OCI-LY1 (cell line): ENCODE measurements at regions not wholly inside any gene's neighbourhood (a gene's known extent, or its start where the extent isn't known, plus 50 kb on each side); places are given as distances from the start of the nearest gene placed in this dataset.

Experiments used
- H2AFZ ChIP-seq: fragments of 200-600 bp; sonication (generic), shearing (Covaris generic); 2 replicates; pipeline ENCODE4 v1.6.0; 2014; ENCODE audit warnings: antibody characterized with exemption, mild to moderate bottlenecking, low read length
- H3F3A ChIP-seq: fragments of 200-600 bp; sonication (generic), shearing (Covaris generic); 2 replicates; pipeline ENCODE4 v1.6.0; 2014; ENCODE audit warnings: mild to moderate bottlenecking, antibody characterized with exemption, low read length, moderate library complexity; ENCODE audit not compliant: insufficient read depth
- H3K27ac ChIP-seq: fragments of 200-600 bp; sonication (generic); 2 replicates; pipeline ENCODE4 v1.5.1; 2014; ENCODE audit warnings: low read length, mixed run types, mild to moderate bottlenecking, low read depth; ENCODE audit not compliant: poor library complexity, severe bottlenecking
- H3K27me3 ChIP-seq: fragments of 200-600 bp; sonication (generic); 2 replicates; pipeline ENCODE4 v1.6.0; 2014; ENCODE audit warnings: antibody characterized with exemption, mild to moderate bottlenecking, low read length, moderate library complexity; ENCODE audit not compliant: insufficient read depth
- H3K36me3 ChIP-seq: fragments of 200-600 bp; sonication (generic); 2 replicates; pipeline ENCODE4 v1.6.1; 2014; ENCODE audit warnings: mild to moderate bottlenecking, antibody characterized with exemption, low read length, moderate library complexity, mixed read lengths; ENCODE audit not compliant: insufficient read depth
- H3K4me1 ChIP-seq: fragments of 200-600 bp; sonication (generic); 2 replicates; pipeline ENCODE4 v1.5.1; 2014; ENCODE audit warnings: mild to moderate bottlenecking, low read length, moderate library complexity; ENCODE audit not compliant: insufficient read depth, severe bottlenecking
- H3K4me2 ChIP-seq: fragments of 200-600 bp; sonication (generic), shearing (Covaris generic); 2 replicates; pipeline ENCODE4 v1.6.1; 2014; ENCODE audit warnings: low read length
- H3K4me3 ChIP-seq: fragments of 200-600 bp; sonication (generic); 2 replicates; pipeline ENCODE4 v1.5.1; 2014; ENCODE audit warnings: low read length, low read depth, mild to moderate bottlenecking, mixed read lengths; ENCODE audit not compliant: poor library complexity, severe bottlenecking
- H3K79me2 ChIP-seq: fragments of 200-600 bp; shearing (Covaris generic); 2 replicates; pipeline ENCODE4 v1.6.1; 2016; ENCODE audit warnings: mixed run types, low read length, mixed read lengths; ENCODE audit not compliant: insufficient read depth
- H3K9ac ChIP-seq: fragments of 200-600 bp; sonication (generic), shearing (Covaris generic); 2 replicates; pipeline ENCODE4 v1.6.1; 2014; ENCODE audit warnings: mild to moderate bottlenecking, low read length, mixed read lengths
- H3K9me2 ChIP-seq: fragments of 200-600 bp; sonication (generic), shearing (Covaris generic); 2 replicates; pipeline ENCODE4 v1.6.1; 2014; ENCODE audit warnings: low read depth, mild to moderate bottlenecking, low read length, mixed read lengths
- H3K9me3 ChIP-seq: fragments of 200-600 bp; shearing (Covaris generic); 2 replicates; pipeline ENCODE4 v1.6.1; 2014; ENCODE audit warnings: low read length, mixed read lengths
- H4K20me1 ChIP-seq: fragments of 200-600 bp; sonication (generic), shearing (Covaris generic); 2 replicates; pipeline ENCODE4 v1.6.0; 2016; ENCODE audit warnings: mild to moderate bottlenecking, low read length; ENCODE audit not compliant: insufficient read depth
- EZH2 ChIP-seq: fragments of 200-600 bp; sonication (generic), shearing (Covaris generic); IDR thresholded peaks from 2 replicates; pipeline ENCODE4 v1.8.0; 2017; ENCODE audit warnings: borderline replicate concordance, mixed run types, mild to moderate bottlenecking, antibody characterized with exemption, low read length, moderate library complexity, mixed read lengths
- TF ChIP-seq, protein P1 (sequence below): fragments of 200-600 bp; sonication (generic), shearing (Covaris generic); IDR thresholded peaks from 2 replicates; pipeline ENCODE4 v1.5.1; 2017; ENCODE audit warnings: mild to moderate bottlenecking, antibody characterized with exemption, low read length, moderate library complexity, mixed read lengths

DNA sequence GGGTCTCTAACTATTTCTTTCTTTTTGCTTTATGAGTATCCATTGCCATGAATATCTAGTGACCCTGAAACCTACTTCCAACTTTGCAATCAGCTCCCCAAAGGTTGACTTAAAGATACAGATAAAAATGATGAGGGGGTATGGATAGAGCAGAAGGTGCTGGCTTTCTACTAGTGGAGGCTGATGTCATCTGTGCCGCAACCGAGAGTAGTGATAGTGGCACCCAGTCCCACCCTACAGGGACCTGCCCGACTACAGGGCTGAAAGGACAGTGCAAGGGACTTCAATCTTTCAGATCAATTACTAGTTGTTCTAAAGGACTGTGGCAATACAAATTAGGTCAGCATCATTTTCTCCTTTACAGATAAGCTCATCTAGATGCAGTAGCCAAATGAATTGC, 806.0 kb downstream of the VRK1 start:
- Histone ChIP-seq H3K9me2 (no peaks in the 10 kb centered on the region), H4K20me1 (no peaks in the 10 kb centered on the region), H3K4me2 (no peak overlapping the region), H3K79me2 (no peaks in the 10 kb centered on the region), H2AFZ (no peak overlapping the region), H3K4me1 (no peaks in the 10 kb centered on the region), H3K9ac (no peak overlapping the region), H3K27me3 (no peaks in the 10 kb centered on the region), H3K4me3 (no peak overlapping the region), H3K9me3 (no peaks in the 10 kb centered on the region), H3F3A (no peaks in the 10 kb centered on the region), H3K36me3 (no peaks in the 10 kb centered on the region), H3K27ac (no peak overlapping the region)
- TF ChIP-seq, protein P1, sequence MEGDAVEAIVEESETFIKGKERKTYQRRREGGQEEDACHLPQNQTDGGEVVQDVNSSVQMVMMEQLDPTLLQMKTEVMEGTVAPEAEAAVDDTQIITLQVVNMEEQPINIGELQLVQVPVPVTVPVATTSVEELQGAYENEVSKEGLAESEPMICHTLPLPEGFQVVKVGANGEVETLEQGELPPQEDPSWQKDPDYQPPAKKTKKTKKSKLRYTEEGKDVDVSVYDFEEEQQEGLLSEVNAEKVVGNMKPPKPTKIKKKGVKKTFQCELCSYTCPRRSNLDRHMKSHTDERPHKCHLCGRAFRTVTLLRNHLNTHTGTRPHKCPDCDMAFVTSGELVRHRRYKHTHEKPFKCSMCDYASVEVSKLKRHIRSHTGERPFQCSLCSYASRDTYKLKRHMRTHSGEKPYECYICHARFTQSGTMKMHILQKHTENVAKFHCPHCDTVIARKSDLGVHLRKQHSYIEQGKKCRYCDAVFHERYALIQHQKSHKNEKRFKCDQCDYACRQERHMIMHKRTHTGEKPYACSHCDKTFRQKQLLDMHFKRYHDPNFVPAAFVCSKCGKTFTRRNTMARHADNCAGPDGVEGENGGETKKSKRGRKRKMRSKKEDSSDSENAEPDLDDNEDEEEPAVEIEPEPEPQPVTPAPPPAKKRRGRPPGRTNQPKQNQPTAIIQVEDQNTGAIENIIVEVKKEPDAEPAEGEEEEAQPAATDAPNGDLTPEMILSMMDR: no peak
- TF ChIP-seq EZH2: no peak

DNA sequence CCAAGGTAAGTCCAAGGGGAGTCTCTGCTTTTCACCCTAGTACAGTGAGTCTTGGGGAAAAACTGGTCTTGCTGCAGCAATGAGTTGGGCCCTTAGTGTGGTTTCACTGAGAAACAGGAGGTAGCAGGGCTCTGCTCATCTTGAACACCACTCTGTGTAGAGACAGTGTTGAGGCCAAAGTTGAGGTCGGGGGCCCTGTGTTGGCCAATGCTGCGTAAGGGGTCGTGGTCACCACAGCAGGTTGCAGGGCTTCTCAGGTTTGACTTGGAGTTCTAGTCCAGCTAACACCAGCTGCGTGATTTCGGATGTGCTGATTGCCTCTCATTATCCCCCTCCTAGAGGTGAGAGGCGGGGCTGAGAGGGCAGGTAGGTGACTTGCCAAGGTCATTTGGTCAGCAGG, 807.5 kb downstream of the VRK1 start:
- Histone ChIP-seq H4K20me1 (no peaks in the 10 kb centered on the region), H3K27me3 (no peaks in the 10 kb centered on the region), H3K79me2 (no peaks in the 10 kb centered on the region), H3K27ac (no peak overlapping the region), H3K4me3 (no peak overlapping the region), H2AFZ (no peak overlapping the region), H3F3A (no peaks in the 10 kb centered on the region), H3K9ac (no peak overlapping the region), H3K9me2 (no peaks in the 10 kb centered on the region), H3K36me3 (no peaks in the 10 kb centered on the region), H3K9me3 (no peaks in the 10 kb centered on the region), H3K4me2 (no peak overlapping the region), H3K4me1 (no peaks in the 10 kb centered on the region)
- TF ChIP-seq, protein P1: no peak
- TF ChIP-seq EZH2: no peak

DNA sequence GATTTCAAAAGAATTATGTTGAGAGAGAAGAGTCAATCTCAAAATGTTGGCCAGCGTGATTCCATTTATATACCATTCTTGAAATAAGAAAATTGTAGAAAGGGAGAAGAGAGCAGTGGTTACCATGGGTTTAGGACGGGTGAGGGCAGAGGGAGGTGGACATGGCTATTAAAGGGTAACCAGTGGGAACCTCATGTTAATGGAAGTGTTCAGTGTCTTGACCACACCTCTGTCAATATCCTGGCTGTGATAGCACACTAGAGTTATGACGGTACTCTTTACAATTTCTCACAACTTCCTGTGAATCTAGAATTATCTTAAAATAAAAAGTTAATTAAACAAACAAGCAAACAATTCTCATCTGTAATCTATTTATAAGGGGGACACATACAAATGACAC, 821.2 kb downstream of the VRK1 start:
- Histone ChIP-seq H2AFZ (no peak overlapping the region), H3K9ac (no peak overlapping the region), H3K9me3 (no peaks in the 10 kb centered on the region; the same call in 1 of the 2 replicates), H4K20me1 (no peaks in the 10 kb centered on the region), H3F3A (no peaks in the 10 kb centered on the region), H3K79me2 (no peaks in the 10 kb centered on the region), H3K4me2 (no peak overlapping the region), H3K4me1 (no peaks in the 10 kb centered on the region), H3K27me3 (no peaks in the 10 kb centered on the region), H3K36me3 (no peaks in the 10 kb centered on the region), H3K27ac (no peak overlapping the region), H3K4me3 (no peak overlapping the region), H3K9me2 (no peaks in the 10 kb centered on the region)
- TF ChIP-seq, protein P1: no peak
- no peak for TF ChIP-seq EZH2
